IMR-90 (cell line): ENCODE measurements at regions not wholly inside any gene's neighbourhood (a gene's known extent, or its start where the extent isn't known, plus 50 kb on each side); places are given as distances from the start of the nearest gene placed in this dataset.

ENCODE experiments used
- ATAC-seq: fragments of 200-7000 bp; cut with Tn5 transposase; 2 replicates; pipeline ENCODE4 v1.9.1; 2020; ENCODE audit warnings: low read depth, mild to moderate bottlenecking, moderate library complexity
- BruUV-seq: library from RNA; stranded (reverse); fragments of 400-500 nt; replicated peaks from 2 replicates; lab custom pipeline; 2021; lab: Mats Ljungman, UMichigan
- CTCF ChIA-PET: fragments of 300-600 bp; formaldehyde crosslinking; extraction: SDS; loops from one replicate; lab custom pipeline; 2021; ENCODE audit warnings: antibody characterized with exemption; lab: Yijun Ruan, JAX
- POLR2A ChIA-PET: fragments of 300-600 bp; sonication (Branson Sonifier 250); formaldehyde crosslinking; loops from one replicate; lab custom pipeline; 2022; ENCODE audit warnings: antibody characterized with exemption; ENCODE audit not compliant: unreplicated experiment; lab: Charles Lee
- DNase-seq: peaks from one replicate; pipeline ENCODE4 v3.0.0; 2013
- H2AFZ ChIP-seq: replicated peaks from 2 replicates; pipeline ENCODE3; 2013; ENCODE audit warnings: low read length, mild to moderate bottlenecking; ENCODE audit not compliant: poor library complexity
- H2AK5ac ChIP-seq: 2 replicates; pipeline ENCODE4 v1.6.1; 2013; ENCODE audit warnings: low read depth, low read length, inconsistent platforms
- H2AK9ac ChIP-seq: replicated peaks from 2 replicates; pipeline ENCODE3; 2013; ENCODE audit warnings: mild to moderate bottlenecking, low read depth, low read length, moderate library complexity; ENCODE audit not compliant: poor library complexity
- H2BK120ac ChIP-seq: 2 replicates; pipeline ENCODE4 v1.6.1; 2013; ENCODE audit warnings: low read depth, low read length, inconsistent platforms
- H2BK15ac ChIP-seq: 3 replicates; pipeline ENCODE4 v1.6.1; 2013; ENCODE audit warnings: low read depth, low read length, inconsistent platforms
- H2BK20ac ChIP-seq: 2 replicates; pipeline ENCODE4 v1.6.1; 2013; ENCODE audit warnings: low read depth, mild to moderate bottlenecking, inconsistent platforms, low read length, moderate library complexity
- H2BK5ac ChIP-seq: 2 replicates; pipeline ENCODE4 v1.6.1; 2013; ENCODE audit warnings: mild to moderate bottlenecking, low read depth, low read length, inconsistent platforms; ENCODE audit not compliant: poor library complexity, severe bottlenecking
- H3K14ac ChIP-seq: replicated peaks from 2 replicates; pipeline ENCODE4 v1.6.1; 2013; ENCODE audit warnings: low read depth, low read length, inconsistent platforms
- H3K18ac ChIP-seq: 2 replicates; pipeline ENCODE4 v1.6.1; 2013; ENCODE audit warnings: low read depth, low read length, control low read depth
- H3K23ac ChIP-seq: 2 replicates; pipeline ENCODE4 v1.6.1; 2013; ENCODE audit warnings: low read depth, low read length, inconsistent platforms
- H3K27ac ChIP-seq: 2 replicates; pipeline ENCODE4 v1.5.1; 2013; ENCODE audit warnings: mild to moderate bottlenecking, control low read depth, low read length; ENCODE audit not compliant: insufficient read depth
- H3K27me3 ChIP-seq: 2 replicates; pipeline ENCODE4 v1.6.1; 2013; ENCODE audit warnings: low read length; ENCODE audit not compliant: control insufficient read depth, insufficient read depth
- H3K36me3 ChIP-seq: 2 replicates; pipeline ENCODE4 v1.6.1; 2013; ENCODE audit warnings: low read length, mixed read lengths; ENCODE audit not compliant: control insufficient read depth, insufficient read depth
- H3K4ac ChIP-seq: 2 replicates; pipeline ENCODE4 v1.6.1; 2013; ENCODE audit warnings: low read depth, low read length, inconsistent platforms
- H3K4me1 ChIP-seq: 2 replicates; pipeline ENCODE4 v1.6.1; 2013; ENCODE audit warnings: low read length, mixed read lengths; ENCODE audit not compliant: control insufficient read depth, insufficient read depth
- H3K4me2 ChIP-seq: 2 replicates; pipeline ENCODE4 v1.6.1; 2013; ENCODE audit warnings: low read depth, mild to moderate bottlenecking, control low read depth, low read length, moderate library complexity
- H3K4me3 ChIP-seq: 2 replicates; pipeline ENCODE4 v1.5.1; 2013; ENCODE audit warnings: low read depth, mild to moderate bottlenecking, control low read depth, low read length, moderate library complexity; ENCODE audit not compliant: insufficient read depth
- H3K56ac ChIP-seq: 2 replicates; pipeline ENCODE4 v1.6.1; 2013; ENCODE audit warnings: low read length, inconsistent platforms; ENCODE audit not compliant: insufficient read depth; ENCODE audit errors: extremely low read depth
- H3K79me1 ChIP-seq, 2 experiments: 2 replicates each; pipeline ENCODE4 v1.6.1; 2013; ENCODE audit warnings: low read length in 2 of 2, inconsistent platforms in 1 of 2, low read depth in 1 of 2
- H3K9ac ChIP-seq: 2 replicates; pipeline ENCODE4 v1.6.1; 2013; ENCODE audit warnings: low read depth, low read length, control low read depth
- H3K9me1 ChIP-seq: 2 replicates; pipeline ENCODE4 v1.6.1; 2013; ENCODE audit warnings: low read length, inconsistent platforms; ENCODE audit not compliant: insufficient read depth
- H3K9me3 ChIP-seq: 2 replicates; pipeline ENCODE4 v1.6.1; 2013; ENCODE audit warnings: low read length; ENCODE audit not compliant: control insufficient read depth, insufficient read depth
- H4K20me1 ChIP-seq: 2 replicates; pipeline ENCODE4 v1.6.1; 2013; ENCODE audit warnings: low read length, inconsistent platforms; ENCODE audit not compliant: insufficient read depth
- H4K5ac ChIP-seq: 2 replicates; pipeline ENCODE4 v1.6.1; 2013; ENCODE audit warnings: mild to moderate bottlenecking, low read depth, low read length, control low read depth
- H4K8ac ChIP-seq, 2 experiments: 2 replicates each; pipeline ENCODE4 v1.6.1; 2013; ENCODE audit warnings: low read depth in 2 of 2, low read length in 2 of 2, control low read depth in 1 of 2, inconsistent platforms in 1 of 2
- H4K91ac ChIP-seq: 2 replicates; pipeline ENCODE4 v1.6.1; 2013; ENCODE audit warnings: low read depth, low read length, inconsistent platforms; ENCODE audit not compliant: insufficient read depth
- BHLHE40 ChIP-seq: fragments of 150-350 bp; IDR thresholded peaks from 2 replicates; pipeline ENCODE4 v1.6.1; 2016; ENCODE audit warnings: mild to moderate bottlenecking, low read depth, low read length
- CEBPB ChIP-seq: IDR thresholded peaks from 2 replicates; pipeline ENCODE4 v1.6.1; 2012; ENCODE audit warnings: low read depth, low read length, improper control_type of control experiment
- CHD1 ChIP-seq: IDR thresholded peaks from 2 replicates; pipeline ENCODE4 v1.6.1; 2012; ENCODE audit warnings: low read depth, low read length, improper control_type of control experiment
- ELK1 ChIP-seq: fragments of 150-350 bp; IDR thresholded peaks from 2 replicates; pipeline ENCODE4 v1.6.1; 2016; ENCODE audit warnings: low read depth, mild to moderate bottlenecking, low read length, moderate library complexity, borderline replicate concordance
- FOS ChIP-seq: fragments of 150-350 bp; IDR thresholded peaks from 2 replicates; pipeline ENCODE4 v1.6.1; 2016; ENCODE audit warnings: low read depth, low read length
- MAFK ChIP-seq: IDR thresholded peaks from 2 replicates; pipeline ENCODE4 v1.6.1; 2012; ENCODE audit warnings: low read depth, low read length, improper control_type of control experiment
- MAZ ChIP-seq: IDR thresholded peaks from 2 replicates; pipeline ENCODE4 v1.6.1; 2012; ENCODE audit warnings: low read depth, mild to moderate bottlenecking, low read length, improper control_type of control experiment, moderate library complexity, borderline replicate concordance
- MXI1 ChIP-seq: IDR thresholded peaks from 2 replicates; pipeline ENCODE4 v1.6.1; 2012; ENCODE audit warnings: low read depth, mild to moderate bottlenecking, low read length, moderate library complexity, borderline replicate concordance
- NFE2L2 ChIP-seq: fragments of 150-350 bp; IDR thresholded peaks from 2 replicates; pipeline ENCODE4 v1.6.1; 2016; ENCODE audit warnings: low read depth, mild to moderate bottlenecking, low read length
- POLR2A ChIP-seq: IDR thresholded peaks from 2 replicates; pipeline ENCODE4 v1.6.1; 2012; ENCODE audit warnings: mild to moderate bottlenecking, low read depth, low read length
- RAD21 ChIP-seq: IDR thresholded peaks from 2 replicates; pipeline ENCODE4 v1.6.1; 2012; ENCODE audit warnings: low read length, improper control_type of control experiment
- RCOR1 ChIP-seq: IDR thresholded peaks from 2 replicates; pipeline ENCODE4 v1.6.1; 2012; ENCODE audit warnings: mild to moderate bottlenecking, low read length, improper control_type of control experiment; ENCODE audit not compliant: insufficient replicate concordance
- RFX5 ChIP-seq: IDR thresholded peaks from 2 replicates; pipeline ENCODE4 v1.8.0; 2012; ENCODE audit warnings: low read depth, mild to moderate bottlenecking, low read length, moderate library complexity
- SMC3 ChIP-seq: fragments of 150-350 bp; IDR thresholded peaks from 2 replicates; pipeline ENCODE4 v1.6.1; 2016; ENCODE audit warnings: low read depth, mild to moderate bottlenecking, antibody characterized with exemption, low read length, moderate library complexity
- USF2 ChIP-seq: fragments of 150-350 bp; IDR thresholded peaks from 2 replicates; pipeline ENCODE4 v1.6.1; 2017; ENCODE audit warnings: mild to moderate bottlenecking, antibody characterized with exemption, low read length, low read depth
- whole genome bisulfite sequencing, 2 experiments: methylation state at CpG; one replicate each; pipeline versions ENCODE4 v1.1.5 to v1.1.7; 2013; ENCODE audit warnings: missing lambda C conversion rate in 2 of 2; ENCODE audit not compliant: insufficient read length in 1 of 2; ENCODE audit errors: extremely low coverage in 2 of 2; 5-methylcytosine and 5-hydroxymethylcytosine counted together
- dilution Hi-C: fragments of 300-500 bp; cut with HindIII; formaldehyde crosslinking; loops from one replicate; pipeline ENCODE4 v1.14.3; 2018; ENCODE audit warnings: low sequenced_read_pairs; ENCODE audit not compliant: unreplicated experiment
- in situ Hi-C: fragments of 300-500 bp; cut with MboI; formaldehyde crosslinking; loops from 3 replicates; pipeline ENCODE4 v1.14.3; 2019; ENCODE audit warnings: low sequenced_read_pairs, inconsistent platforms, mixed read lengths
- intact Hi-C: fragments of 100-400 bp; cut with micrococcal nuclease; formaldehyde crosslinking; loops from 2 replicates; pipeline ENCODE4 v1.10.0; 2022
- TF ChIP-seq, protein P1 (sequence below): conservative IDR thresholded peaks from 2 replicates; pipeline ENCODE4 v1.5.1; 2012; ENCODE audit warnings: mild to moderate bottlenecking, low read depth, low read length, improper control_type of control experiment

GRCh38 chr14:58830121-58830520 is 192.4 kb downstream of the DACT1 start:
- DNase-seq = no peak
- H3K18ac ChIP-seq = no peak overlapping the region
- H4K20me1 ChIP-seq = 0 out of 2 replicates have a peak, but pooled peaks cover 4% of the 10 kb centered on the region
- no peaks in the 10 kb centered on the region for H3K79me1 ChIP-seq
- BruUV-seq = no TSS peak
- no peak overlapping the region for H4K8ac ChIP-seq
- H3K9me1 ChIP-seq = peaks cover 5% of the 10 kb centered on the region
- H3K56ac ChIP-seq = no peak overlapping the region
- no peak overlapping the region for H2AK9ac ChIP-seq
- no peak overlapping the region for H4K5ac ChIP-seq
- no peak overlapping the region for H3K9ac ChIP-seq
- no peak overlapping the region for H3K27ac ChIP-seq
- no peak overlapping the region for H2BK120ac ChIP-seq
- ChIA-PET POLR2A (no interaction called here), CTCF (no interaction called here)
- peak overlapping the region; percentile 22; the same call in 1 of the 2 replicates for H3K4me2 ChIP-seq
- in situ Hi-C loops (no loop called here), intact Hi-C loops (no loop called here), dilution Hi-C loops (no loop called here)
- no peak overlapping the region for H2BK5ac ChIP-seq
- H3K4me3 ChIP-seq = no peak overlapping the region
- 0 out of 2 replicates have a peak overlapping the region, but pooled peaks have one; percentile 14 for H2BK20ac ChIP-seq
- no peak overlapping the region for H3K14ac ChIP-seq
- H3K27me3 ChIP-seq = peaks cover 4% of the 10 kb centered on the region
- H3K4me1 ChIP-seq = no peaks in the 10 kb centered on the region; the same call in 1 of the 2 replicates
- H3K23ac ChIP-seq = no peak overlapping the region
- no peak; the same call in 1 of the 2 replicates for ATAC-seq
- no peak overlapping the region for H4K91ac ChIP-seq
- no peak overlapping the region for H2AFZ ChIP-seq
- TF ChIP-seq RAD21 (no peak), ELK1 (no peak), MAZ (no peak), POLR2A (no peak), RFX5 (no peak), MXI1 (no peak), CHD1 (no peak), CEBPB (no peak), USF2 (no peak), FOS (no peak), BHLHE40 (no peak), MAFK (no peak), NFE2L2 (no peak), RCOR1 (no peak), SMC3 (no peak)
- TF ChIP-seq, protein P1, sequence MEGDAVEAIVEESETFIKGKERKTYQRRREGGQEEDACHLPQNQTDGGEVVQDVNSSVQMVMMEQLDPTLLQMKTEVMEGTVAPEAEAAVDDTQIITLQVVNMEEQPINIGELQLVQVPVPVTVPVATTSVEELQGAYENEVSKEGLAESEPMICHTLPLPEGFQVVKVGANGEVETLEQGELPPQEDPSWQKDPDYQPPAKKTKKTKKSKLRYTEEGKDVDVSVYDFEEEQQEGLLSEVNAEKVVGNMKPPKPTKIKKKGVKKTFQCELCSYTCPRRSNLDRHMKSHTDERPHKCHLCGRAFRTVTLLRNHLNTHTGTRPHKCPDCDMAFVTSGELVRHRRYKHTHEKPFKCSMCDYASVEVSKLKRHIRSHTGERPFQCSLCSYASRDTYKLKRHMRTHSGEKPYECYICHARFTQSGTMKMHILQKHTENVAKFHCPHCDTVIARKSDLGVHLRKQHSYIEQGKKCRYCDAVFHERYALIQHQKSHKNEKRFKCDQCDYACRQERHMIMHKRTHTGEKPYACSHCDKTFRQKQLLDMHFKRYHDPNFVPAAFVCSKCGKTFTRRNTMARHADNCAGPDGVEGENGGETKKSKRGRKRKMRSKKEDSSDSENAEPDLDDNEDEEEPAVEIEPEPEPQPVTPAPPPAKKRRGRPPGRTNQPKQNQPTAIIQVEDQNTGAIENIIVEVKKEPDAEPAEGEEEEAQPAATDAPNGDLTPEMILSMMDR = no peak
- H2BK15ac ChIP-seq = no peak overlapping the region
- H3K9me3 ChIP-seq = peaks cover 6% of the 10 kb centered on the region; the same call in 1 of the 2 replicates
- no peak overlapping the region for H3K4ac ChIP-seq
- WGBS, 2 experiments = no CpG with 5 or more reads among the region's 2 CpGs
- no peaks in the 10 kb centered on the region for H3K36me3 ChIP-seq
- peak overlapping the region; percentile 53; the same call in 1 of the 2 replicates for H2AK5ac ChIP-seq
